ENCODE measurements at regions not wholly inside any gene's neighbourhood (a gene's known extent, or its start where the extent isn't known, plus 50 kb on each side); places are given as distances from the start of the nearest gene placed in this dataset.
"Not testable (repeated sequence)": the region's sequence is repeated elsewhere in the genome, so short reads cannot be mapped to it uniquely, and the experiment has no call there.

- DNase-seq (ENCODE audit: low spot score in 2 of 2) = no peak
- Histone ChIP-seq H3K4me3 (no peak overlapping the region), H3K4me1 (no peaks in the 10 kb centered on the region), H3K36me3 (replicated peaks) (no peaks in the 10 kb centered on the region), H3K27me3 (ENCODE audit: low read depth) (no peaks in the 10 kb centered on the region), H3K9me3 (no peaks in the 10 kb centered on the region)
- in situ Hi-C loops (cut with MboI; ENCODE audit: low sequenced_read_pairs) = no loop called here
These were observed 592.3 kb downstream of the TRIB2 start for GRCh38 chr2:13308989-13309388.

GRCh38 chr2:13332060-13332459, 615.3 kb downstream of the TRIB2 start:
- in situ Hi-C loops (cut with MboI; ENCODE audit: low sequenced_read_pairs) = no loop called here
- H3K4me1 ChIP-seq = no peaks in the 10 kb centered on the region
- no peak overlapping the region for H3K4me3 ChIP-seq
- H3K9me3 ChIP-seq = no peaks in the 10 kb centered on the region
- H3K27me3 ChIP-seq (ENCODE audit: low read depth) = no peaks in the 10 kb centered on the region
- no peak for DNase-seq (ENCODE audit: low spot score in 2 of 2)
- no peaks in the 10 kb centered on the region for H3K36me3 ChIP-seq (replicated peaks)

GRCh38 chr2:13334071-13334470, 617.3 kb downstream of the TRIB2 start:
- H3K4me1 ChIP-seq; H3K4me3 ChIP-seq; H3K9me3 ChIP-seq; DNase-seq (ENCODE audit: low spot score in 2 of 2); H3K27me3 ChIP-seq (ENCODE audit: low read depth); H3K36me3 ChIP-seq (replicated peaks); in situ Hi-C loops (cut with MboI; ENCODE audit: low sequenced_read_pairs): not testable (repeated sequence)

GRCh38 chr2:13334545-13334944, 617.8 kb downstream of the TRIB2 start:
- no peak for DNase-seq (ENCODE audit: low spot score in 2 of 2)
- no peaks in the 10 kb centered on the region for H3K4me1 ChIP-seq
- H3K4me3 ChIP-seq = no peak overlapping the region
- no peaks in the 10 kb centered on the region for H3K9me3 ChIP-seq
- no peaks in the 10 kb centered on the region for H3K27me3 ChIP-seq (ENCODE audit: low read depth)
- no peaks in the 10 kb centered on the region for H3K36me3 ChIP-seq (replicated peaks)
- in situ Hi-C loops (cut with MboI; ENCODE audit: low sequenced_read_pairs) = no loop called here

GRCh38 chr2:13335862-13336535, 619.3 kb downstream of the TRIB2 start:
- H3K4me3 ChIP-seq = no peak overlapping the region
- no peaks in the 10 kb centered on the region for H3K36me3 ChIP-seq (replicated peaks)
- H3K4me1 ChIP-seq = no peaks in the 10 kb centered on the region
- in situ Hi-C loops (cut with MboI; ENCODE audit: low sequenced_read_pairs) = no loop called here
- no peak for DNase-seq (ENCODE audit: low spot score in 2 of 2)
- no peaks in the 10 kb centered on the region for H3K27me3 ChIP-seq (ENCODE audit: low read depth)
- H3K9me3 ChIP-seq = no peaks in the 10 kb centered on the region

- Histone ChIP-seq H3K9me3 (no peaks in the 10 kb centered on the region), H3K36me3 (replicated peaks) (no peaks in the 10 kb centered on the region), H3K4me3 (no peak overlapping the region), H3K4me1 (no peaks in the 10 kb centered on the region), H3K27me3 (ENCODE audit: low read depth) (no peaks in the 10 kb centered on the region)
- DNase-seq (ENCODE audit: low spot score in 2 of 2) = no peak
- in situ Hi-C loops (cut with MboI; ENCODE audit: low sequenced_read_pairs) = no loop called here
These were observed 634.3 kb downstream of the TRIB2 start for GRCh38 chr2:13351068-13351467.

- in situ Hi-C loops (cut with MboI; ENCODE audit: low sequenced_read_pairs) = no loop called here
- Histone ChIP-seq H3K27me3 (ENCODE audit: low read depth) (no peaks in the 10 kb centered on the region), H3K4me3 (no peak overlapping the region), H3K9me3 (no peaks in the 10 kb centered on the region), H3K4me1 (no peaks in the 10 kb centered on the region), H3K36me3 (replicated peaks) (no peaks in the 10 kb centered on the region)
- DNase-seq (ENCODE audit: low spot score in 2 of 2) = no peak
These were observed 636.3 kb downstream of the TRIB2 start for GRCh38 chr2:13353083-13353482.

GRCh38 chr2:13354031-13354430, 637.3 kb downstream of the TRIB2 start:
- DNase-seq (ENCODE audit: low spot score in 2 of 2) = no peak
- no peaks in the 10 kb centered on the region for H3K9me3 ChIP-seq
- no peaks in the 10 kb centered on the region for H3K4me1 ChIP-seq
- no peaks in the 10 kb centered on the region for H3K27me3 ChIP-seq (ENCODE audit: low read depth)
- no peak overlapping the region for H3K4me3 ChIP-seq
- in situ Hi-C loops (cut with MboI; ENCODE audit: low sequenced_read_pairs) = no loop called here
- H3K36me3 ChIP-seq (replicated peaks) = no peaks in the 10 kb centered on the region

- H3K27me3 ChIP-seq (ENCODE audit: low read depth); H3K9me3 ChIP-seq; H3K4me3 ChIP-seq; H3K4me1 ChIP-seq; H3K36me3 ChIP-seq (replicated peaks); in situ Hi-C loops (cut with MboI; ENCODE audit: low sequenced_read_pairs); DNase-seq (ENCODE audit: low spot score in 2 of 2): not testable (repeated sequence)
These were observed 665.2 kb downstream of the TRIB2 start for GRCh38 chr2:13381928-13382327.

GRCh38 chr2:13389172-13389571, 672.4 kb downstream of the TRIB2 start:
- DNase-seq (ENCODE audit: low spot score in 2 of 2); in situ Hi-C loops (cut with MboI; ENCODE audit: low sequenced_read_pairs); H3K4me3 ChIP-seq: not testable (repeated sequence)

GRCh38 chr2:13390676-13391075, 673.9 kb downstream of the TRIB2 start:
- in situ Hi-C loops (cut with MboI; ENCODE audit: low sequenced_read_pairs) = no loop called here
- no peak for DNase-seq (ENCODE audit: low spot score in 2 of 2)
- no peak overlapping the region for H3K4me3 ChIP-seq
- no peaks in the 10 kb centered on the region for H3K9me3 ChIP-seq
- H3K27me3 ChIP-seq (ENCODE audit: low read depth) = no peaks in the 10 kb centered on the region
- H3K36me3 ChIP-seq (replicated peaks) = no peaks in the 10 kb centered on the region
- no peaks in the 10 kb centered on the region for H3K4me1 ChIP-seq

More at GRCh38 chr2:13389172-13389571, 672.4 kb downstream of the TRIB2 start:
- not testable (repeated sequence) for H3K27me3 ChIP-seq (ENCODE audit: low read depth); H3K9me3 ChIP-seq; H3K4me1 ChIP-seq; H3K36me3 ChIP-seq (replicated peaks)

- Histone ChIP-seq H3K27me3 (ENCODE audit: low read depth) (no peaks in the 10 kb centered on the region), H3K9me3 (no peaks in the 10 kb centered on the region), H3K4me1 (no peaks in the 10 kb centered on the region), H3K4me3 (no peak overlapping the region), H3K36me3 (replicated peaks) (no peaks in the 10 kb centered on the region)
- DNase-seq (ENCODE audit: low spot score in 2 of 2) = no peak
- in situ Hi-C loops (cut with MboI; ENCODE audit: low sequenced_read_pairs) = no loop called here
These were observed 684.6 kb downstream of the TRIB2 start for GRCh38 chr2:13401312-13401711.

- Histone ChIP-seq H3K4me1 (no peaks in the 10 kb centered on the region), H3K27me3 (ENCODE audit: low read depth) (no peaks in the 10 kb centered on the region), H3K9me3 (no peaks in the 10 kb centered on the region), H3K4me3 (no peak overlapping the region), H3K36me3 (replicated peaks) (no peaks in the 10 kb centered on the region)
- in situ Hi-C loops (cut with MboI; ENCODE audit: low sequenced_read_pairs) = no loop called here
- no peak for DNase-seq (ENCODE audit: low spot score in 2 of 2)
These were observed 697.3 kb downstream of the TRIB2 start for GRCh38 chr2:13413989-13414388.

GRCh38 chr2:13414897-13415296, 698.2 kb downstream of the TRIB2 start:
- no peak for DNase-seq (ENCODE audit: low spot score in 2 of 2)
- in situ Hi-C loops (cut with MboI; ENCODE audit: low sequenced_read_pairs) = no loop called here
- Histone ChIP-seq H3K9me3 (no peaks in the 10 kb centered on the region), H3K4me3 (no peak overlapping the region), H3K4me1 (no peaks in the 10 kb centered on the region), H3K27me3 (ENCODE audit: low read depth) (no peaks in the 10 kb centered on the region), H3K36me3 (replicated peaks) (no peaks in the 10 kb centered on the region)

- no peaks in the 10 kb centered on the region for H3K4me1 ChIP-seq
- no peaks in the 10 kb centered on the region for H3K9me3 ChIP-seq
- H3K36me3 ChIP-seq (replicated peaks) = no peaks in the 10 kb centered on the region
- DNase-seq (ENCODE audit: low spot score in 2 of 2) = no peak
- H3K27me3 ChIP-seq (ENCODE audit: low read depth) = no peaks in the 10 kb centered on the region
- no peak overlapping the region for H3K4me3 ChIP-seq
- in situ Hi-C loops (cut with MboI; ENCODE audit: low sequenced_read_pairs) = no loop called here
These were observed 717.2 kb downstream of the TRIB2 start for GRCh38 chr2:13433954-13434353.

Data from HAP-1 (cell line).